ENCODE measurements at regions not wholly inside any gene's neighbourhood (a gene's known extent, or its start where the extent isn't known, plus 50 kb on each side); places are given as distances from the start of the nearest gene placed in this dataset.

DNA sequence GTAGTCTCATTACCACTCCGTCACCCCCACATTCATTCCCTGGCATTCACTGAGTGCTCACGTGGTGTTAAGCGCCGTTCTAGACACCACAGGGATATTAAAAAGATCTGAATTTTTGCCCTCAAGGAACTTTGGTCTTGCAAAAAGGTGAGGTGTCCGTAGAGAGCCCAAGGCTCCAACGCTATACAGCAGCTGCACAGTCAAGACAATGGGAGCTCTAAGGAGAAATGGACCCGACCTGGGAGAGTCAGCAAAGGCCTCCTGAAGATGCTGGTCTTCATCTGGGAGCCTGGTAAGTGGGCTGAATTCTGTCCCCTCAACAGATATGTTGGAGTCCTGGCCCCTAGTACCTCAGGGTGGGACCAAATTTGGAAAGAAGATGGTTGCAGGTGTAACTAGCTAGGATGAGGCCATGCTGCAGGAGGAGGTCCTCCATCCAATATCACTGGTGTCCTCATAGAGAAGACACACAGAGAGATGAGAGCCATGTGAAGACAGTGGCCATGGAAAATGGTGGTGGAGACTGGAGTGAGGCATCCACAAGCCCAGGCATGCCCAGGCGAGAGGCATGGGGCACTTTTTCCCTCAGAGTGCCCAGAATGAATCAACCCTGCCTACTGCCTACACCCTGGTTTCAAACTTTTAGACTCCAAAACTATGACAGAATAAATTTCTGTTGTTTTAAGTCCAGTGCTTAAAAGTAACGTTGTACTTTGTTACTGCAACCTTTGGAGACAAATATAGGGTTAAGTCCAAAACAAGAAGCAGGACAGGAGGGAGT lies 247.3 kb downstream of the TTC32 start:
- Histone ChIP-seq H3K4me3 (no peak overlapping the region), H3K27ac (no peak overlapping the region), H3K27me3 (no peaks in the 10 kb centered on the region), H3K4me1 (peaks cover 0 to 9% (median 0%) of the 10 kb centered on the region in 9 donors), H3K9me3 (no peaks in the 10 kb centered on the region), H3K36me3 (no peaks in the 10 kb centered on the region)
- DNase-seq (no peak), ATAC-seq (no peak)
- intact Hi-C loops (cut with DNase I), result no loop called here
- TF ChIP-seq, protein P1, sequence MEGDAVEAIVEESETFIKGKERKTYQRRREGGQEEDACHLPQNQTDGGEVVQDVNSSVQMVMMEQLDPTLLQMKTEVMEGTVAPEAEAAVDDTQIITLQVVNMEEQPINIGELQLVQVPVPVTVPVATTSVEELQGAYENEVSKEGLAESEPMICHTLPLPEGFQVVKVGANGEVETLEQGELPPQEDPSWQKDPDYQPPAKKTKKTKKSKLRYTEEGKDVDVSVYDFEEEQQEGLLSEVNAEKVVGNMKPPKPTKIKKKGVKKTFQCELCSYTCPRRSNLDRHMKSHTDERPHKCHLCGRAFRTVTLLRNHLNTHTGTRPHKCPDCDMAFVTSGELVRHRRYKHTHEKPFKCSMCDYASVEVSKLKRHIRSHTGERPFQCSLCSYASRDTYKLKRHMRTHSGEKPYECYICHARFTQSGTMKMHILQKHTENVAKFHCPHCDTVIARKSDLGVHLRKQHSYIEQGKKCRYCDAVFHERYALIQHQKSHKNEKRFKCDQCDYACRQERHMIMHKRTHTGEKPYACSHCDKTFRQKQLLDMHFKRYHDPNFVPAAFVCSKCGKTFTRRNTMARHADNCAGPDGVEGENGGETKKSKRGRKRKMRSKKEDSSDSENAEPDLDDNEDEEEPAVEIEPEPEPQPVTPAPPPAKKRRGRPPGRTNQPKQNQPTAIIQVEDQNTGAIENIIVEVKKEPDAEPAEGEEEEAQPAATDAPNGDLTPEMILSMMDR (IDR thresholded peaks at IDR 0.05), result no peak
- WGBS, 2 donors, result 91 to 94% methylated on average over 9 of the region's 9 CpGs

DNA sequence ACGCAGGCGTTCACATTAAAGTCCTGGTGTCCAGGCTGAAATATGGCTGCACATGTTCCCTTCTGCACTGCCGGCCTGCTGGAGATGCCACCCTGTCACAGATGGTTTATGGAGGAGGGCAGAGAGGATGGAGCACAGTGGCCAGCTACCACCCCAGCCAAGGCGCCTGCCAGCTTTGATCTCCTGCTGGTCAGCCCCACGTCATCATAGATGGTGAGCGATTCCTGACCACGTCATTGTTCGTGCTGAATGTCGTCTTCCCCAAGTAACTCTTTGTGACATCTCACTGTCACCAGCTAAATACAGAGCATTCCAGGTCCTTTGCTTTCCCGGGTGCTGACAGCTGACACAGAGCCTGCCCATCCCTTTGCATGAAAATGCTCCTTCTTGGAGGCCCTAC lies 248.3 kb downstream of the TTC32 start:
- H3K4me1 ChIP-seq, result peaks cover 0 to 17% (median 0%) of the 10 kb centered on the region in 9 donors
- no peaks in the 10 kb centered on the region for H3K9me3 ChIP-seq
- no peaks in the 10 kb centered on the region for H3K27me3 ChIP-seq
- TF ChIP-seq, protein P1 (IDR thresholded peaks at IDR 0.05), result no peak
- ATAC-seq, result peak in 2 of 8 donors; percentile 39 to 53
- 80% methylated on average over 10 of the region's 10 CpGs for WGBS, 2 donors
- H3K27ac ChIP-seq, result no peak overlapping the region
- H3K36me3 ChIP-seq, result no peaks in the 10 kb centered on the region
- no peak for DNase-seq
- H3K4me3 ChIP-seq, result no peak overlapping the region
- intact Hi-C loops (cut with DNase I), result no loop called here

DNA sequence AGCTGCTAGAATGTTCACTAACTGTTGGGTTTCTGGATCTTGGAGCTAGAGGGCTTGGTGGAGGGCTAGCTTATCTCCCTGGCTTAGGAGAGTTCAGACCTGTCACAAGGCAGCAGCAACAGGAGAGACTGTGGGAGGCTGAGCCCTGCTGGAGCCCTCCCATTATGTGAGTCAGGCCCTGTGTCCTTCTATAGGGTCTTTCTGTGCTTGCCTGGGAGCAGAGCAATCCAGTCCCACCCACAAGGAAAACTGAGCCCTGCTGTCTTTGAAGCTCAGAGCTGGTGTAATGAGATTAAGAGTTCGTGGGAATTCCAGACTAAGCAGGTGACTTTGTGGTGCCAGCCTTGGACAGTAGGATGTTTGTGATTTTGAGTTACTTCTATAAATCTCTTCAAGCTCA lies 249.0 kb downstream of the TTC32 start:
- WGBS, 2 donors, result 69 to 88% methylated on average over 1 of the region's 1 CpG
- Histone ChIP-seq H3K27ac (no peak overlapping the region), H3K36me3 (no peaks in the 10 kb centered on the region), H3K9me3 (no peaks in the 10 kb centered on the region), H3K4me3 (no peak overlapping the region), H3K4me1 (peaks cover 0 to 18% (median 0%) of the 10 kb centered on the region in 9 donors), H3K27me3 (no peaks in the 10 kb centered on the region)
- TF ChIP-seq, protein P1 (IDR thresholded peaks at IDR 0.05), result no peak
- DNase-seq (no peak), ATAC-seq (no peak)
- intact Hi-C loops (cut with DNase I), result no loop called here

DNA sequence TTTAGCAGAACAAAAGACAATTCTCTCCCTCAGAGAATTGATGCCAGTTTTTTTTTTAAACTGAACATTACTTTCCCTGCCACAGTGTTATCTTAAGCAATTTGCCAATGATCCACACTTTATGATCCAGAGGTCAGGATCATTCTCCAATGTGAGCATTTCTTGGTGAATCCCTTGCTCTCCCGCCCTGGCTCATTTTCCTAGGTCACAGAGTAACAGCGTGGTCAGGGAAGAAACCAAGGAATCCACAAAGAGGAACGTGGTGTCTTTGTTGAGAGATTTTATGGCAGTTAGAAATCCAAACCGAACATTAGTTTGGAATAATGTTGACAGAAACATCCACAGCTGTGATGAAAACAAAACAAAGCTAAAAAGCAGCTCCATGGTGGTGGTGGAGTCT lies 250.3 kb downstream of the TTC32 start:
- WGBS, 2 donors, result 83 to 87% methylated on average over 4 of the region's 4 CpGs
- DNase-seq (no peak), ATAC-seq (no peak)
- H3K27me3 ChIP-seq, result no peaks in the 10 kb centered on the region
- H3K36me3 ChIP-seq, result no peaks in the 10 kb centered on the region
- H3K27ac ChIP-seq, result no peak overlapping the region
- H3K9me3 ChIP-seq, result no peaks in the 10 kb centered on the region
- peaks cover 0 to 18% (median 0%) of the 10 kb centered on the region in 9 donors for H3K4me1 ChIP-seq
- H3K4me3 ChIP-seq, result no peak overlapping the region
- TF ChIP-seq, protein P1 (IDR thresholded peaks at IDR 0.05), result no peak
- intact Hi-C loops (cut with DNase I), result loop anchor here in 1 of 10 donors (2.0 kb wide), 1 partner anchor 25 kb away; no protein-coding TSS in a partner anchor
